ENCODE measurements at regions not wholly inside any gene's neighbourhood (a gene's known extent, or its start where the extent isn't known, plus 50 kb on each side); places are given as distances from the start of the nearest gene placed in this dataset.

- H3K27me3 ChIP-seq (ENCODE audit: insufficient read depth, low read depth, severe bottlenecking), result peaks cover 22% of the 10 kb centered on the region
- no peak for TF ChIP-seq CTCF (IDR thresholded peaks at IDR 0.05; ENCODE audit: low read depth, low read length)
- no peak overlapping the region for H3K27ac ChIP-seq
- H3K9me3 ChIP-seq (ENCODE audit: severe bottlenecking), result no peaks in the 10 kb centered on the region
- no peak for DNase-seq
- H3K36me3 ChIP-seq, result no peaks in the 10 kb centered on the region
- no peak overlapping the region for H3K4me3 ChIP-seq (ENCODE audit: low read depth, low read length)
These were observed 331.7 kb downstream of the LIG4 start for GRCh38 chr13:107883561-107884175.

- Histone ChIP-seq H3K27me3 (ENCODE audit: insufficient read depth, low read depth, severe bottlenecking) (peaks cover 25% of the 10 kb centered on the region), H3K27ac (no peak overlapping the region), H3K36me3 (no peaks in the 10 kb centered on the region), H3K4me3 (ENCODE audit: low read depth, low read length) (no peak overlapping the region), H3K9me3 (ENCODE audit: severe bottlenecking) (no peaks in the 10 kb centered on the region)
- no peak for TF ChIP-seq CTCF (IDR thresholded peaks at IDR 0.05; ENCODE audit: low read depth, low read length)
- no peak for DNase-seq
These were observed 332.4 kb downstream of the LIG4 start for GRCh38 chr13:107882708-107883560.

GRCh38 chr13:107881362-107881761 is 334.0 kb downstream of the LIG4 start:
- Histone ChIP-seq H3K27me3 (ENCODE audit: insufficient read depth, low read depth, severe bottlenecking) (peaks cover 27% of the 10 kb centered on the region), H3K9me3 (ENCODE audit: severe bottlenecking) (no peaks in the 10 kb centered on the region), H3K4me3 (ENCODE audit: low read depth, low read length) (no peak overlapping the region), H3K27ac (no peak overlapping the region), H3K36me3 (no peaks in the 10 kb centered on the region)
- TF ChIP-seq CTCF (IDR thresholded peaks at IDR 0.05; ENCODE audit: low read depth, low read length), result no peak
- DNase-seq, result no peak

- no peak overlapping the region for H3K27ac ChIP-seq
- peaks cover 17% of the 10 kb centered on the region for H3K27me3 ChIP-seq (ENCODE audit: insufficient read depth, low read depth, severe bottlenecking)
- TF ChIP-seq CTCF (IDR thresholded peaks at IDR 0.05; ENCODE audit: low read depth, low read length), result no peak
- no peak overlapping the region for H3K4me3 ChIP-seq (ENCODE audit: low read depth, low read length)
- H3K9me3 ChIP-seq (ENCODE audit: severe bottlenecking), result no peaks in the 10 kb centered on the region
- no peak for DNase-seq
- no peaks in the 10 kb centered on the region for H3K36me3 ChIP-seq
These were observed 340.9 kb downstream of the LIG4 start for GRCh38 chr13:107874456-107874855.

- Histone ChIP-seq H3K27me3 (ENCODE audit: insufficient read depth, low read depth, severe bottlenecking) (peaks cover 17% of the 10 kb centered on the region), H3K4me3 (ENCODE audit: low read depth, low read length) (no peak overlapping the region), H3K27ac (no peak overlapping the region), H3K36me3 (no peaks in the 10 kb centered on the region), H3K9me3 (ENCODE audit: severe bottlenecking) (no peaks in the 10 kb centered on the region)
- DNase-seq, result no peak
- TF ChIP-seq CTCF (IDR thresholded peaks at IDR 0.05; ENCODE audit: low read depth, low read length), result no peak
These were observed 341.4 kb downstream of the LIG4 start for GRCh38 chr13:107873926-107874325.

Measured in WERI-Rb-1 (cell line).